HFF-Myc (cell line): ENCODE measurements at regions not wholly inside any gene's neighbourhood (a gene's known extent, or its start where the extent isn't known, plus 50 kb on each side); places are given as distances from the start of the nearest gene placed in this dataset.

Experiments used
- DNase-seq: peaks from one replicate; pipeline ENCODE4 v3.0.0-alpha.2; 2011; ENCODE audit warnings: low read depth; ENCODE audit errors: extremely low read depth
- H3K4me3 ChIP-seq: replicated peaks from 2 replicates; pipeline ENCODE4 v1.5.1; 2011; ENCODE audit warnings: low read depth, mild to moderate bottlenecking, control low read depth, low read length
- TF ChIP-seq, protein P1 (sequence below): IDR thresholded peaks from 2 replicates; pipeline ENCODE4 v1.5.1; 2012; ENCODE audit warnings: mild to moderate bottlenecking, low read depth, low read length, control low read depth; ENCODE audit errors: missing control alignments

- H3K4me3 ChIP-seq = no peak overlapping the region
- no peak for DNase-seq
- TF ChIP-seq, protein P1, sequence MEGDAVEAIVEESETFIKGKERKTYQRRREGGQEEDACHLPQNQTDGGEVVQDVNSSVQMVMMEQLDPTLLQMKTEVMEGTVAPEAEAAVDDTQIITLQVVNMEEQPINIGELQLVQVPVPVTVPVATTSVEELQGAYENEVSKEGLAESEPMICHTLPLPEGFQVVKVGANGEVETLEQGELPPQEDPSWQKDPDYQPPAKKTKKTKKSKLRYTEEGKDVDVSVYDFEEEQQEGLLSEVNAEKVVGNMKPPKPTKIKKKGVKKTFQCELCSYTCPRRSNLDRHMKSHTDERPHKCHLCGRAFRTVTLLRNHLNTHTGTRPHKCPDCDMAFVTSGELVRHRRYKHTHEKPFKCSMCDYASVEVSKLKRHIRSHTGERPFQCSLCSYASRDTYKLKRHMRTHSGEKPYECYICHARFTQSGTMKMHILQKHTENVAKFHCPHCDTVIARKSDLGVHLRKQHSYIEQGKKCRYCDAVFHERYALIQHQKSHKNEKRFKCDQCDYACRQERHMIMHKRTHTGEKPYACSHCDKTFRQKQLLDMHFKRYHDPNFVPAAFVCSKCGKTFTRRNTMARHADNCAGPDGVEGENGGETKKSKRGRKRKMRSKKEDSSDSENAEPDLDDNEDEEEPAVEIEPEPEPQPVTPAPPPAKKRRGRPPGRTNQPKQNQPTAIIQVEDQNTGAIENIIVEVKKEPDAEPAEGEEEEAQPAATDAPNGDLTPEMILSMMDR = no peak
Measured at GRCh38 chr2:199216253-199216652, 241.5 kb downstream of the SATB2 start.

GRCh38 chr2:199207011-199207410 lies 250.7 kb downstream of the SATB2 start:
- no peak overlapping the region for H3K4me3 ChIP-seq
- no peak for DNase-seq
- TF ChIP-seq, protein P1 = no peak

- TF ChIP-seq, protein P1 = no peak
- no peak overlapping the region for H3K4me3 ChIP-seq
- DNase-seq = no peak
Measured at GRCh38 chr2:199206536-199206935, 251.2 kb downstream of the SATB2 start.

DNA sequence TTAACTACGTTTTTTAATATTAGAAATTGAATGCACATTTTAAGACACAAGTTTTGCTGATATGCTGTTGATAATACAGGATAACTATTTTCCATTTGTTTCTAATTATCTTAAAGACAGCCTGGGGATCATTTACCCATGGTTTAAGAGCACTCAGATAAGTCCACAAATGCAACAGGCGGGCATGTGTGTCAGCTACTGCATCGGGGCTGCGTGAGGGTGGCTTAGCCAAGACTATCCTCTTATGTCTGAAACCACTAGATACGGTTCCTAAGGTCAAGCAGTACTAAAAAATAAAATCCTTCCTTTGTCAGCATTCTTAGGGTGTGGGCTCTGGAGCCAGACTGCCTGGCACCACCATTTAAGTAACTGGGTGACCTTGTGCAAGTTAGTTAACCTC lies 254.8 kb downstream of the SATB2 start:
- TF ChIP-seq, protein P1 = no peak

GRCh38 chr2:199201539-199201938 lies 256.2 kb downstream of the SATB2 start:
- H3K4me3 ChIP-seq = no peak overlapping the region
- TF ChIP-seq, protein P1 = no peak
- no peak for DNase-seq

More for the DNA sequence above, 254.8 kb downstream of the SATB2 start:
- no peak overlapping the region for H3K4me3 ChIP-seq
- DNase-seq = no peak

GRCh38 chr2:199199797-199200196 lies 257.9 kb downstream of the SATB2 start:
- TF ChIP-seq, protein P1 = no peak
- no peak overlapping the region for H3K4me3 ChIP-seq
- no peak for DNase-seq

DNA sequence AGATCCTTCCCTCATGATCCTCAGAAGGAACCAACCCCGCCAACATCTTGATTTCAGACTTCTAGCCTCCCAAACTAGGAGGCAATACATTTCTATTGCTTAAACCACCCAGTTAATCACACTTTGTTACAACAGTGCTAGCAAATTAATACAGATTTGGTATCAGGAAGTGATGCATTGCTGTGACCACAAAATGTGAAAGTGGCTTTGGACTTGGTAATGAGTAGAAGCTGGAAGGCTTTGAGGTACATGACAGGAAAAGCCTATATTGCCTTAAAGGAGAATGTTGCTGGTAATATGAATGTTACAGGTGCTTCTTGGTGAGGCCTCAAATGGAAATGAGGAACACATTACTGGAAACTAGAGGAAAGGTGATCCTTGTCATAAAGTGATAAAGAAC lies 260.3 kb downstream of the SATB2 start:
- TF ChIP-seq, protein P1 = no peak
- H3K4me3 ChIP-seq = no peak overlapping the region
- DNase-seq = no peak
